IMR-90 (cell line): ENCODE measurements at regions not wholly inside any gene's neighbourhood (a gene's known extent, or its start where the extent isn't known, plus 50 kb on each side); places are given as distances from the start of the nearest gene placed in this dataset.

Source experiments
- ATAC-seq: fragments of 200-7000 bp; cut with Tn5 transposase; 2 replicates; pipeline ENCODE4 v1.9.1; 2020; ENCODE audit warnings: low read depth, mild to moderate bottlenecking, moderate library complexity
- BruUV-seq: library from RNA; stranded (reverse); fragments of 400-500 nt; replicated peaks from 2 replicates; lab custom pipeline; 2021; lab: Mats Ljungman, UMichigan
- CTCF ChIA-PET: fragments of 300-600 bp; formaldehyde crosslinking; extraction: SDS; loops from one replicate; lab custom pipeline; 2021; ENCODE audit warnings: antibody characterized with exemption; lab: Yijun Ruan, JAX
- POLR2A ChIA-PET: fragments of 300-600 bp; sonication (Branson Sonifier 250); formaldehyde crosslinking; loops from one replicate; lab custom pipeline; 2022; ENCODE audit warnings: antibody characterized with exemption; ENCODE audit not compliant: unreplicated experiment; lab: Charles Lee
- DNase-seq: peaks from one replicate; pipeline ENCODE4 v3.0.0; 2013
- H2AFZ ChIP-seq: replicated peaks from 2 replicates; pipeline ENCODE3; 2013; ENCODE audit warnings: low read length, mild to moderate bottlenecking; ENCODE audit not compliant: poor library complexity
- H2AK5ac ChIP-seq: 2 replicates; pipeline ENCODE4 v1.6.1; 2013; ENCODE audit warnings: low read depth, low read length, inconsistent platforms
- H2AK9ac ChIP-seq: replicated peaks from 2 replicates; pipeline ENCODE3; 2013; ENCODE audit warnings: mild to moderate bottlenecking, low read depth, low read length, moderate library complexity; ENCODE audit not compliant: poor library complexity
- H2BK120ac ChIP-seq: 2 replicates; pipeline ENCODE4 v1.6.1; 2013; ENCODE audit warnings: low read depth, low read length, inconsistent platforms
- H2BK15ac ChIP-seq: 3 replicates; pipeline ENCODE4 v1.6.1; 2013; ENCODE audit warnings: low read depth, low read length, inconsistent platforms
- H2BK20ac ChIP-seq: 2 replicates; pipeline ENCODE4 v1.6.1; 2013; ENCODE audit warnings: low read depth, mild to moderate bottlenecking, inconsistent platforms, low read length, moderate library complexity
- H2BK5ac ChIP-seq: 2 replicates; pipeline ENCODE4 v1.6.1; 2013; ENCODE audit warnings: mild to moderate bottlenecking, low read depth, low read length, inconsistent platforms; ENCODE audit not compliant: poor library complexity, severe bottlenecking
- H3K14ac ChIP-seq: replicated peaks from 2 replicates; pipeline ENCODE4 v1.6.1; 2013; ENCODE audit warnings: low read depth, low read length, inconsistent platforms
- H3K18ac ChIP-seq: 2 replicates; pipeline ENCODE4 v1.6.1; 2013; ENCODE audit warnings: low read depth, low read length, control low read depth
- H3K23ac ChIP-seq: 2 replicates; pipeline ENCODE4 v1.6.1; 2013; ENCODE audit warnings: low read depth, low read length, inconsistent platforms
- H3K27ac ChIP-seq: 2 replicates; pipeline ENCODE4 v1.5.1; 2013; ENCODE audit warnings: mild to moderate bottlenecking, control low read depth, low read length; ENCODE audit not compliant: insufficient read depth
- H3K27me3 ChIP-seq: 2 replicates; pipeline ENCODE4 v1.6.1; 2013; ENCODE audit warnings: low read length; ENCODE audit not compliant: control insufficient read depth, insufficient read depth
- H3K36me3 ChIP-seq: 2 replicates; pipeline ENCODE4 v1.6.1; 2013; ENCODE audit warnings: low read length, mixed read lengths; ENCODE audit not compliant: control insufficient read depth, insufficient read depth
- H3K4ac ChIP-seq: 2 replicates; pipeline ENCODE4 v1.6.1; 2013; ENCODE audit warnings: low read depth, low read length, inconsistent platforms
- H3K4me1 ChIP-seq: 2 replicates; pipeline ENCODE4 v1.6.1; 2013; ENCODE audit warnings: low read length, mixed read lengths; ENCODE audit not compliant: control insufficient read depth, insufficient read depth
- H3K4me2 ChIP-seq: 2 replicates; pipeline ENCODE4 v1.6.1; 2013; ENCODE audit warnings: low read depth, mild to moderate bottlenecking, control low read depth, low read length, moderate library complexity
- H3K4me3 ChIP-seq: 2 replicates; pipeline ENCODE4 v1.5.1; 2013; ENCODE audit warnings: low read depth, mild to moderate bottlenecking, control low read depth, low read length, moderate library complexity; ENCODE audit not compliant: insufficient read depth
- H3K56ac ChIP-seq: 2 replicates; pipeline ENCODE4 v1.6.1; 2013; ENCODE audit warnings: low read length, inconsistent platforms; ENCODE audit not compliant: insufficient read depth; ENCODE audit errors: extremely low read depth
- H3K79me1 ChIP-seq, 2 experiments: 2 replicates each; pipeline ENCODE4 v1.6.1; 2013; ENCODE audit warnings: low read length in 2 of 2, inconsistent platforms in 1 of 2, low read depth in 1 of 2
- H3K9ac ChIP-seq: 2 replicates; pipeline ENCODE4 v1.6.1; 2013; ENCODE audit warnings: low read depth, low read length, control low read depth
- H3K9me1 ChIP-seq: 2 replicates; pipeline ENCODE4 v1.6.1; 2013; ENCODE audit warnings: low read length, inconsistent platforms; ENCODE audit not compliant: insufficient read depth
- H3K9me3 ChIP-seq: 2 replicates; pipeline ENCODE4 v1.6.1; 2013; ENCODE audit warnings: low read length; ENCODE audit not compliant: control insufficient read depth, insufficient read depth
- H4K20me1 ChIP-seq: 2 replicates; pipeline ENCODE4 v1.6.1; 2013; ENCODE audit warnings: low read length, inconsistent platforms; ENCODE audit not compliant: insufficient read depth
- H4K5ac ChIP-seq: 2 replicates; pipeline ENCODE4 v1.6.1; 2013; ENCODE audit warnings: mild to moderate bottlenecking, low read depth, low read length, control low read depth
- H4K8ac ChIP-seq, 2 experiments: 2 replicates each; pipeline ENCODE4 v1.6.1; 2013; ENCODE audit warnings: low read depth in 2 of 2, low read length in 2 of 2, control low read depth in 1 of 2, inconsistent platforms in 1 of 2
- H4K91ac ChIP-seq: 2 replicates; pipeline ENCODE4 v1.6.1; 2013; ENCODE audit warnings: low read depth, low read length, inconsistent platforms; ENCODE audit not compliant: insufficient read depth
- BHLHE40 ChIP-seq: fragments of 150-350 bp; IDR thresholded peaks from 2 replicates; pipeline ENCODE4 v1.6.1; 2016; ENCODE audit warnings: mild to moderate bottlenecking, low read depth, low read length
- CEBPB ChIP-seq: IDR thresholded peaks from 2 replicates; pipeline ENCODE4 v1.6.1; 2012; ENCODE audit warnings: low read depth, low read length, improper control_type of control experiment
- CHD1 ChIP-seq: IDR thresholded peaks from 2 replicates; pipeline ENCODE4 v1.6.1; 2012; ENCODE audit warnings: low read depth, low read length, improper control_type of control experiment
- CTCF ChIP-seq: conservative IDR thresholded peaks from 2 replicates; pipeline ENCODE4 v1.5.1; 2012; ENCODE audit warnings: mild to moderate bottlenecking, low read depth, low read length, improper control_type of control experiment
- FOS ChIP-seq: fragments of 150-350 bp; IDR thresholded peaks from 2 replicates; pipeline ENCODE4 v1.6.1; 2016; ENCODE audit warnings: low read depth, low read length
- MAFK ChIP-seq: IDR thresholded peaks from 2 replicates; pipeline ENCODE4 v1.6.1; 2012; ENCODE audit warnings: low read depth, low read length, improper control_type of control experiment
- MAZ ChIP-seq: IDR thresholded peaks from 2 replicates; pipeline ENCODE4 v1.6.1; 2012; ENCODE audit warnings: low read depth, mild to moderate bottlenecking, low read length, improper control_type of control experiment, moderate library complexity, borderline replicate concordance
- MXI1 ChIP-seq: IDR thresholded peaks from 2 replicates; pipeline ENCODE4 v1.6.1; 2012; ENCODE audit warnings: low read depth, mild to moderate bottlenecking, low read length, moderate library complexity, borderline replicate concordance
- NFE2L2 ChIP-seq: fragments of 150-350 bp; IDR thresholded peaks from 2 replicates; pipeline ENCODE4 v1.6.1; 2016; ENCODE audit warnings: low read depth, mild to moderate bottlenecking, low read length
- POLR2A ChIP-seq: IDR thresholded peaks from 2 replicates; pipeline ENCODE4 v1.6.1; 2012; ENCODE audit warnings: mild to moderate bottlenecking, low read depth, low read length
- RAD21 ChIP-seq: IDR thresholded peaks from 2 replicates; pipeline ENCODE4 v1.6.1; 2012; ENCODE audit warnings: low read length, improper control_type of control experiment
- RCOR1 ChIP-seq: IDR thresholded peaks from 2 replicates; pipeline ENCODE4 v1.6.1; 2012; ENCODE audit warnings: mild to moderate bottlenecking, low read length, improper control_type of control experiment; ENCODE audit not compliant: insufficient replicate concordance
- RFX5 ChIP-seq: IDR thresholded peaks from 2 replicates; pipeline ENCODE4 v1.8.0; 2012; ENCODE audit warnings: low read depth, mild to moderate bottlenecking, low read length, moderate library complexity
- SMC3 ChIP-seq: fragments of 150-350 bp; IDR thresholded peaks from 2 replicates; pipeline ENCODE4 v1.6.1; 2016; ENCODE audit warnings: low read depth, mild to moderate bottlenecking, antibody characterized with exemption, low read length, moderate library complexity
- USF2 ChIP-seq: fragments of 150-350 bp; IDR thresholded peaks from 2 replicates; pipeline ENCODE4 v1.6.1; 2017; ENCODE audit warnings: mild to moderate bottlenecking, antibody characterized with exemption, low read length, low read depth
- WGBS, 2 experiments: methylation state at CpG; one replicate each; pipeline versions ENCODE4 v1.1.5 to v1.1.7; 2013; ENCODE audit warnings: missing lambda C conversion rate in 2 of 2; ENCODE audit not compliant: insufficient read length in 1 of 2; ENCODE audit errors: extremely low coverage in 2 of 2; 5-methylcytosine and 5-hydroxymethylcytosine counted together
- dilution Hi-C: fragments of 300-500 bp; cut with HindIII; formaldehyde crosslinking; loops from one replicate; pipeline ENCODE4 v1.14.3; 2018; ENCODE audit warnings: low sequenced_read_pairs; ENCODE audit not compliant: unreplicated experiment
- in situ Hi-C: fragments of 300-500 bp; cut with MboI; formaldehyde crosslinking; loops from 3 replicates; pipeline ENCODE4 v1.14.3; 2019; ENCODE audit warnings: low sequenced_read_pairs, inconsistent platforms, mixed read lengths
- intact Hi-C: fragments of 100-400 bp; cut with micrococcal nuclease; formaldehyde crosslinking; loops from 2 replicates; pipeline ENCODE4 v1.10.0; 2022
- TF ChIP-seq, protein P1 (sequence below): fragments of 150-350 bp; IDR thresholded peaks from 2 replicates; pipeline ENCODE4 v1.6.1; 2016; ENCODE audit warnings: low read depth, mild to moderate bottlenecking, low read length, moderate library complexity, borderline replicate concordance

GRCh38 chr17:77772899-77773358 is 185.6 kb upstream of the TNRC6C start:
- Histone ChIP-seq H3K9me3 (no peaks in the 10 kb centered on the region), H2AK5ac (no peak overlapping the region), H3K18ac (no peak overlapping the region), H3K4me2 (no peak overlapping the region), H3K27me3 (peaks cover 29% of the 10 kb centered on the region), H3K4me3 (no peak overlapping the region), H2BK15ac (no peak overlapping the region), H2BK20ac (no peak overlapping the region), H2BK120ac (no peak overlapping the region), H3K36me3 (no peaks in the 10 kb centered on the region), H4K20me1 (no peaks in the 10 kb centered on the region), H3K79me1 (no peaks in the 10 kb centered on the region), H4K91ac (no peak overlapping the region), H4K8ac (no peak overlapping the region), H4K5ac (no peak overlapping the region), H3K9ac (no peak overlapping the region), H3K4me1 (no peaks in the 10 kb centered on the region), H2AFZ (peak overlapping the region; percentile 49), H3K27ac (no peak overlapping the region), H3K14ac (no peak overlapping the region), H2BK5ac (no peak overlapping the region), H2AK9ac (no peak overlapping the region), H3K4ac (no peak overlapping the region), H3K9me1 (no peaks in the 10 kb centered on the region), H3K23ac (no peak overlapping the region), H3K56ac (no peak overlapping the region)
- intact Hi-C loops: no loop called here
- dilution Hi-C loops: no loop called here
- 73% methylated on average over 2 of the region's 6 CpGs; no CpG with 5 or more reads in 1 of the 2 experiments for WGBS, 2 experiments
- ATAC-seq (no peak), DNase-seq (no peak)
- BruUV-seq: no TSS peak
- TF ChIP-seq CHD1: no peak
- TF ChIP-seq RAD21: no peak
- TF ChIP-seq CTCF: no peak
- TF ChIP-seq RCOR1: no peak
- TF ChIP-seq MAFK: no peak
- no peak for TF ChIP-seq SMC3
- TF ChIP-seq POLR2A: no peak
- no peak for TF ChIP-seq CEBPB
- TF ChIP-seq, protein P1, sequence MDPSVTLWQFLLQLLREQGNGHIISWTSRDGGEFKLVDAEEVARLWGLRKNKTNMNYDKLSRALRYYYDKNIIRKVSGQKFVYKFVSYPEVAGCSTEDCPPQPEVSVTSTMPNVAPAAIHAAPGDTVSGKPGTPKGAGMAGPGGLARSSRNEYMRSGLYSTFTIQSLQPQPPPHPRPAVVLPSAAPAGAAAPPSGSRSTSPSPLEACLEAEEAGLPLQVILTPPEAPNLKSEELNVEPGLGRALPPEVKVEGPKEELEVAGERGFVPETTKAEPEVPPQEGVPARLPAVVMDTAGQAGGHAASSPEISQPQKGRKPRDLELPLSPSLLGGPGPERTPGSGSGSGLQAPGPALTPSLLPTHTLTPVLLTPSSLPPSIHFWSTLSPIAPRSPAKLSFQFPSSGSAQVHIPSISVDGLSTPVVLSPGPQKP: no peak
- TF ChIP-seq BHLHE40: no peak
- no peak for TF ChIP-seq MAZ
- no peak for TF ChIP-seq NFE2L2
- TF ChIP-seq RFX5: no peak
- TF ChIP-seq USF2: no peak
- no peak for TF ChIP-seq MXI1
- no peak for TF ChIP-seq FOS
- ChIA-PET POLR2A (no interaction called here), CTCF (no interaction called here)
- in situ Hi-C loops: no loop called here
